HepG2 (cell line): ENCODE measurements at regions not wholly inside any gene's neighbourhood (a gene's known extent, or its start where the extent isn't known, plus 50 kb on each side); places are given as distances from the start of the nearest gene placed in this dataset.

Experiments
- ATAC-seq: fragments of 200-7000 bp; cut with Tn5 transposase; 3 replicates; pipeline ENCODE4 v1.9.1; 2020; ENCODE audit warnings: mild to moderate bottlenecking, moderate library complexity
- BruUV-seq: library from RNA; stranded (reverse); fragments of 400-500 nt; replicated peaks from 2 replicates; lab custom pipeline; 2021; lab: Mats Ljungman, UMichigan
- CTCF ChIA-PET: fragments of 300-600 bp; formaldehyde crosslinking; extraction: SDS; loops from one replicate; lab custom pipeline; 2021; ENCODE audit warnings: low total read pairs, inconsistent platforms, low intra/inter-chr PET ratio; lab: Yijun Ruan, JAX
- POLR2A ChIA-PET: fragments of 350-600 bp; sonication (Branson Sonifier 250); formaldehyde crosslinking; loops from one replicate; lab custom pipeline; 2020; ENCODE audit warnings: antibody characterized with exemption, inconsistent platforms; lab: Yijun Ruan, JAX
- DNase-seq: peaks from one replicate; pipeline ENCODE4 v3.0.0-alpha.2; 2015; ENCODE audit warnings: low spot score
- FAIRE-seq: peaks from 3 replicates; lab custom pipeline; 2011; peaks lifted over from hg19 to GRCh38; lab: Jason Lieb, UNC
- H2AFZ ChIP-seq: one replicate; pipeline ENCODE4 v1.6.1; 2011; ENCODE audit warnings: low read length, inconsistent platforms
- H3K27ac ChIP-seq: fragments of 300-600 bp; 3 replicates; pipeline ENCODE4 v1.8.0; 2011; ENCODE audit warnings: mixed run types, mild to moderate bottlenecking, mixed read lengths, low read length, inconsistent platforms; ENCODE audit not compliant: insufficient read depth; ENCODE audit errors: extremely low read length
- H3K27me3 ChIP-seq, 2 experiments: fragments of 200-600 bp in 1 of 2; 2 replicates in 1 of 2; 3 replicates in 1 of 2; pipeline versions ENCODE4 v1.6.0 to v1.8.0; 2011; ENCODE audit warnings: low read length in 2 of 2, mild to moderate bottlenecking in 2 of 2, moderate library complexity in 2 of 2, inconsistent platforms in 1 of 2; ENCODE audit not compliant: insufficient read depth in 2 of 2, control insufficient read depth in 1 of 2
- H3K36me3 ChIP-seq, 2 experiments: fragments of 200-600 bp in 1 of 2; replicated peaks in 1 of 2; 2 replicates in 1 of 2; 3 replicates in 1 of 2; pipeline versions ENCODE4 v1.5.1 to v1.8.0; 2011; ENCODE audit warnings: low read length in 2 of 2, inconsistent platforms in 1 of 2; ENCODE audit not compliant: insufficient read depth in 2 of 2, control insufficient read depth in 1 of 2
- H3K4me1 ChIP-seq: 2 replicates; pipeline ENCODE4 v1.5.1; 2012; ENCODE audit warnings: low read length, inconsistent platforms; ENCODE audit not compliant: insufficient read depth
- H3K4me2 ChIP-seq: 2 replicates; pipeline ENCODE4 v1.6.0; 2011; ENCODE audit warnings: low read depth, low read length, inconsistent platforms
- H3K4me3 ChIP-seq, 3 experiments: fragments of 200-600 bp in 1 of 3; sonication (generic), shearing (Covaris generic) in 1 of 3; replicated peaks in 1 of 3; 2 replicates each; pipeline ENCODE4 v1.5.1; 2011 to 2016; ENCODE audit warnings: low read length in 3 of 3, inconsistent platforms in 2 of 3, low read depth in 2 of 3, mild to moderate bottlenecking in 2 of 3, control low read depth in 1 of 3, mixed read lengths in 1 of 3; ENCODE audit not compliant: insufficient read depth in 1 of 3
- H3K79me2 ChIP-seq: one replicate; pipeline ENCODE4 v1.6.1; 2011; ENCODE audit warnings: low read length, inconsistent platforms; ENCODE audit not compliant: insufficient read depth
- H3K9ac ChIP-seq: 2 replicates; pipeline ENCODE4 v1.6.0; 2011; ENCODE audit warnings: mild to moderate bottlenecking, low read depth, low read length, inconsistent platforms; ENCODE audit not compliant: insufficient read depth
- H3K9me3 ChIP-seq: 2 replicates; pipeline ENCODE4 v1.5.1; 2012; ENCODE audit warnings: mild to moderate bottlenecking, low read length
- H4K20me1 ChIP-seq: 2 replicates; pipeline ENCODE4 v1.6.0; 2011; ENCODE audit warnings: inconsistent platforms, mild to moderate bottlenecking, low read length, moderate library complexity; ENCODE audit not compliant: insufficient read depth
- CHD2 ChIP-seq: IDR thresholded peaks from 2 replicates; pipeline ENCODE4 v1.6.1; 2011; ENCODE audit warnings: low read depth, low read length, improper control_type of control experiment
- ETV6 ChIP-seq: sonication (generic); formaldehyde crosslinking; conservative IDR thresholded peaks from 2 replicates; pipeline ENCODE4 v1.4.0; 2020; ENCODE audit warnings: missing genetic modification reagents
- FOXP1 ChIP-seq, 2 experiments: fragments of 450-650 bp in 1 of 2; IDR thresholded peaks; 2 replicates each; pipeline ENCODE4 v1.6.1; 2017 to 2018; ENCODE audit warnings: antibody characterized with exemption in 1 of 2
- GATAD2A ChIP-seq: IDR thresholded peaks from 2 replicates; pipeline ENCODE4 v1.6.1; 2016
- GZF1 ChIP-seq: sonication (generic); formaldehyde crosslinking; IDR thresholded peaks from 2 replicates; pipeline ENCODE4 v1.5.1; 2020; ENCODE audit warnings: mild to moderate bottlenecking, missing genetic modification reagents
- HDAC6 ChIP-seq: fragments of 200-600 bp; sonication (generic); IDR thresholded peaks from 2 replicates; pipeline ENCODE4 v1.7.0; 2017; ENCODE audit warnings: mild to moderate bottlenecking, antibody characterized with exemption, low read length, low read depth
- JARID2 ChIP-seq: sonication (generic); formaldehyde crosslinking; IDR thresholded peaks from 2 replicates; pipeline ENCODE4 v1.8.1; 2023; ENCODE audit warnings: missing genetic modification reagents, inconsistent platforms; ENCODE audit not compliant: insufficient replicate concordance
- MATR3 ChIP-seq: sonication (generic); formaldehyde crosslinking; IDR thresholded peaks from 2 replicates; pipeline ENCODE4 v1.4.0; 2020; ENCODE audit warnings: missing genetic modification reagents
- MTA1 ChIP-seq: sonication (generic); formaldehyde crosslinking; IDR thresholded peaks from 2 replicates; pipeline ENCODE4 v1.4.0; 2020; ENCODE audit warnings: missing genetic modification reagents, mild to moderate bottlenecking, borderline replicate concordance
- PITX1 ChIP-seq: sonication (generic); formaldehyde crosslinking; IDR thresholded peaks from 2 replicates; pipeline ENCODE4 v1.5.1; 2020; ENCODE audit warnings: mild to moderate bottlenecking, missing genetic modification reagents
- PPARG ChIP-seq: conservative IDR thresholded peaks from 2 replicates; pipeline ENCODE4 v1.6.1; 2016; ENCODE audit warnings: missing biosample characterization, missing genetic modification reagents
- SMARCE1 ChIP-seq: fragments of 450-650 bp; IDR thresholded peaks from 2 replicates; pipeline ENCODE4 v1.6.1; 2017; ENCODE audit warnings: borderline replicate concordance
- ZMYM3 ChIP-seq: sonication (generic); formaldehyde crosslinking; IDR thresholded peaks from 2 replicates; pipeline ENCODE4 v1.5.1; 2020; ENCODE audit warnings: mild to moderate bottlenecking, missing genetic modification reagents
- ZNF160 ChIP-seq: sonication (generic); formaldehyde crosslinking; IDR thresholded peaks from 2 replicates; pipeline ENCODE4 v1.8.0; 2022; ENCODE audit warnings: mild to moderate bottlenecking, inconsistent platforms, missing genetic modification reagents
- ZNF17 ChIP-seq: sonication (generic); formaldehyde crosslinking; IDR thresholded peaks from 2 replicates; pipeline ENCODE4 v1.5.0; 2020; ENCODE audit warnings: mild to moderate bottlenecking, missing genetic modification reagents
- WGBS: methylation state at CpG from one replicate; pipeline ENCODE4 v1.1.6; 2017; ENCODE audit warnings: low lambda C conversion rate; 5-methylcytosine and 5-hydroxymethylcytosine counted together
- in situ Hi-C: cut with HindIII; loops from 2 replicates; pipeline ENCODE4 v1.10.0; 2017; ENCODE audit warnings: low pct_unique_long_range_greater_than_20kb; ENCODE audit not compliant: extremely low pct_ligation_motif_present
- intact Hi-C: fragments of 100-400 bp; cut with micrococcal nuclease; formaldehyde crosslinking; loops from one replicate; pipeline ENCODE4 v1.10.0; 2022; ENCODE audit not compliant: unreplicated experiment
- TF ChIP-seq, protein P1 (sequence below): sonication (generic); formaldehyde crosslinking; IDR thresholded peaks from 2 replicates; pipeline ENCODE4 v1.4.0; 2020; ENCODE audit warnings: mild to moderate bottlenecking, missing genetic modification reagents
- TF ChIP-seq, protein P2 (sequence below): sonication (generic); formaldehyde crosslinking; IDR thresholded peaks from 2 replicates; pipeline ENCODE4 v1.5.0; 2020; ENCODE audit warnings: mild to moderate bottlenecking, missing genetic modification reagents, moderate library complexity
- TF ChIP-seq, protein P3 (sequence below): sonication (generic); formaldehyde crosslinking; conservative IDR thresholded peaks from 2 replicates; pipeline ENCODE4 v1.8.0; 2022; ENCODE audit warnings: mild to moderate bottlenecking, moderate library complexity, missing genetic modification reagents

DNA sequence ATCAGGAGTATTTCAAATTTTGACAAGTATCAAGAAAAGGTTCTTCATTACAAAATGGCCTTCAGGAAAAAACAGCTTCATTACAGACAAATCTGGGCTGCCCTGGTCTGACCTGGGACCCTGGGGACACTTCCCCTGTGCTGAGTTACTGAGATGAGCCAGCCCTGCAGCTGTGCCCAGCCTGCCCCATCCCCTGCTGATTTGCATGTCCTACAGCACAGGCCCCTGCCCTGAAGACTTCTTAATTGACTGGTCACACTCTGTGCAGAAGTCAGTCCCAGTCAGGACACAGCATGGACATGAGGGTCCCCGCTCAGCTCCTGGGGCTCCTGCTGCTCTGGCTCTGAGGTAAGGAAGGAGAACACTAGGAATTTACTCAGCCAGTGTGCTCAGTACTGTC, 235.1 kb downstream of the ANKRD36B start:
- BruUV-seq: no TSS peak
- intact Hi-C loops (no loop called here), in situ Hi-C loops (no loop called here)
- POLR2A ChIA-PET: no interaction called here
- no peaks in the 10 kb centered on the region for H3K4me1 ChIP-seq
- no CpG with 5 or more reads among the region's 1 CpG for WGBS
- peaks cover 3 to 25% of the 10 kb centered on the region in 2 experiments; a peak in 3 of 5 replicates for H3K27me3 ChIP-seq
- H3K79me2 ChIP-seq: no peaks in the 10 kb centered on the region
- DNase-seq (no peak), ATAC-seq (no peak), FAIRE-seq (no peak)
- H3K4me3 ChIP-seq: no peak overlapping the region
- no peak overlapping the region for H3K4me2 ChIP-seq
- no peak for TF ChIP-seq MATR3
- no peak for TF ChIP-seq PPARG (CRISPR knock-in tag)
- H3K9ac ChIP-seq: no peak overlapping the region
- H3K27ac ChIP-seq: no peak overlapping the region
- H2AFZ ChIP-seq: no peak overlapping the region
- CTCF ChIA-PET: no interaction called here
- no peaks in the 10 kb centered on the region for H3K9me3 ChIP-seq
- no peaks in the 10 kb centered on the region for H4K20me1 ChIP-seq
- no peaks in the 10 kb centered on the region for H3K36me3 ChIP-seq

DNA sequence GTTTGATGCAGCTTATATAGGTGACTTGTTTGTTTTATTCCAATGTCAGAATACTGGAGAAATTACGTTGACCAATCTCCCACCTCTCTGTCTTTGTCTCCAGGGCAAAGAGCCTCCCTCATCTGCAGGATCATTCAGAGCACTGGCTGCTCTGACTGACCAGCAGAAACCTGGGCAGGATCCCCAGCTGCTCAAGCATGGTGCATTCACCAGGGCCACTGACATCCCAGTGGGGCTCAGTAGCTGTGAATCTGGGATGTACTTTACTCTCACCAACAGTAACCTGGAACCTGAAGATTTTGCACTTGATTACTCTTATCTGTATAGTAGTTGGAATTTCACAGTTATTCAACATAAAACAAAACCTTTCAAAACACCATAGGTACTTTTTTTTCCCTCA, 235.9 kb downstream of the ANKRD36 start:
- no peak overlapping the region for H3K4me3 ChIP-seq
- no peaks in the 10 kb centered on the region for H3K79me2 ChIP-seq
- H2AFZ ChIP-seq: no peak overlapping the region
- H3K36me3 ChIP-seq: no peaks in the 10 kb centered on the region
- no peak overlapping the region for H3K4me2 ChIP-seq
- ChIA-PET POLR2A (no interaction called here), CTCF (no interaction called here)
- 0% methylated on average over 1 of the region's 1 CpG for whole genome bisulfite sequencing
- H3K4me1 ChIP-seq: no peaks in the 10 kb centered on the region
- H3K27me3 ChIP-seq: peaks cover 0 to 15% of the 10 kb centered on the region in 2 experiments; a peak in 2 of 5 replicates
- H3K9me3 ChIP-seq: no peaks in the 10 kb centered on the region
- in situ Hi-C loops (no loop called here), intact Hi-C loops (no loop called here)
- ATAC-seq (no peak), FAIRE-seq (no peak), DNase-seq (no peak)
- H3K9ac ChIP-seq: no peak overlapping the region
- BruUV-seq: no TSS peak
- no peak overlapping the region for H3K27ac ChIP-seq
- no peaks in the 10 kb centered on the region for H4K20me1 ChIP-seq
- TF ChIP-seq, protein P1, sequence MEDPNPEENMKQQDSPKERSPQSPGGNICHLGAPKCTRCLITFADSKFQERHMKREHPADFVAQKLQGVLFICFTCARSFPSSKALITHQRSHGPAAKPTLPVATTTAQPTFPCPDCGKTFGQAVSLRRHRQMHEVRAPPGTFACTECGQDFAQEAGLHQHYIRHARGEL (CRISPR knock-in tag): no peak
- TF ChIP-seq GATAD2A (CRISPR knock-in tag): no peak
- TF ChIP-seq ZNF160 (CRISPR knock-in tag): no peak
- TF ChIP-seq, protein P2, sequence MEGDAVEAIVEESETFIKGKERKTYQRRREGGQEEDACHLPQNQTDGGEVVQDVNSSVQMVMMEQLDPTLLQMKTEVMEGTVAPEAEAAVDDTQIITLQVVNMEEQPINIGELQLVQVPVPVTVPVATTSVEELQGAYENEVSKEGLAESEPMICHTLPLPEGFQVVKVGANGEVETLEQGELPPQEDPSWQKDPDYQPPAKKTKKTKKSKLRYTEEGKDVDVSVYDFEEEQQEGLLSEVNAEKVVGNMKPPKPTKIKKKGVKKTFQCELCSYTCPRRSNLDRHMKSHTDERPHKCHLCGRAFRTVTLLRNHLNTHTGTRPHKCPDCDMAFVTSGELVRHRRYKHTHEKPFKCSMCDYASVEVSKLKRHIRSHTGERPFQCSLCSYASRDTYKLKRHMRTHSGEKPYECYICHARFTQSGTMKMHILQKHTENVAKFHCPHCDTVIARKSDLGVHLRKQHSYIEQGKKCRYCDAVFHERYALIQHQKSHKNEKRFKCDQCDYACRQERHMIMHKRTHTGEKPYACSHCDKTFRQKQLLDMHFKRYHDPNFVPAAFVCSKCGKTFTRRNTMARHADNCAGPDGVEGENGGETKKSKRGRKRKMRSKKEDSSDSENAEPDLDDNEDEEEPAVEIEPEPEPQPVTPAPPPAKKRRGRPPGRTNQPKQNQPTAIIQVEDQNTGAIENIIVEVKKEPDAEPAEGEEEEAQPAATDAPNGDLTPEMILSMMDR: no peak
- TF ChIP-seq FOXP1 (IDR thresholded peaks at IDR 0.05): no peak
- TF ChIP-seq FOXP1 (CRISPR knock-in tag; IDR thresholded peaks at IDR 0.05): no peak
- TF ChIP-seq MTA1 (CRISPR knock-in tag): no peak
- TF ChIP-seq HDAC6: no peak
- TF ChIP-seq ETV6 (CRISPR knock-in tag): no peak
- TF ChIP-seq JARID2 (CRISPR knock-in tag): no peak
- TF ChIP-seq CHD2: no peak
- no peak for TF ChIP-seq ZMYM3 (CRISPR knock-in tag)
- TF ChIP-seq GZF1 (CRISPR knock-in tag): no peak
- TF ChIP-seq, protein P3, sequence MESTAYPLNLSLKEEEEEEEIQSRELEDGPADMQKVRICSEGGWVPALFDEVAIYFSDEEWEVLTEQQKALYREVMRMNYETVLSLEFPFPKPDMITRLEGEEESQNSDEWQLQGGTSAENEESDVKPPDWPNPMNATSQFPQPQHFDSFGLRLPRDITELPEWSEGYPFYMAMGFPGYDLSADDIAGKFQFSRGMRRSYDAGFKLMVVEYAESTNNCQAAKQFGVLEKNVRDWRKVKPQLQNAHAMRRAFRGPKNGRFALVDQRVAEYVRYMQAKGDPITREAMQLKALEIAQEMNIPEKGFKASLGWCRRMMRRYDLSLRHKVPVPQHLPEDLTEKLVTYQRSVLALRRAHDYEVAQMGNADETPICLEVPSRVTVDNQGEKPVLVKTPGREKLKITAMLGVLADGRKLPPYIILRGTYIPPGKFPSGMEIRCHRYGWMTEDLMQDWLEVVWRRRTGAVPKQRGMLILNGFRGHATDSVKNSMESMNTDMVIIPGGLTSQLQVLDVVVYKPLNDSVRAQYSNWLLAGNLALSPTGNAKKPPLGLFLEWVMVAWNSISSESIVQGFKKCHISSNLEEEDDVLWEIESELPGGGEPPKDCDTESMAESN (CRISPR knock-in tag): no peak
- TF ChIP-seq SMARCE1: no peak
- TF ChIP-seq PITX1 (CRISPR knock-in tag): no peak
- TF ChIP-seq ZNF17 (CRISPR knock-in tag): no peak
